Cerebellar cortex (tissue), 1 donor: ENCODE measurements at regions not wholly inside any gene's neighbourhood (a gene's known extent, or its start where the extent isn't known, plus 50 kb on each side); places are given as distances from the start of the nearest gene placed in this dataset.

ENCODE experiments used
- DNase-seq: peaks from one replicate; pipeline ENCODE4 v3.0.0-alpha.2; 2015; ENCODE audit warnings: low spot score

DNA sequence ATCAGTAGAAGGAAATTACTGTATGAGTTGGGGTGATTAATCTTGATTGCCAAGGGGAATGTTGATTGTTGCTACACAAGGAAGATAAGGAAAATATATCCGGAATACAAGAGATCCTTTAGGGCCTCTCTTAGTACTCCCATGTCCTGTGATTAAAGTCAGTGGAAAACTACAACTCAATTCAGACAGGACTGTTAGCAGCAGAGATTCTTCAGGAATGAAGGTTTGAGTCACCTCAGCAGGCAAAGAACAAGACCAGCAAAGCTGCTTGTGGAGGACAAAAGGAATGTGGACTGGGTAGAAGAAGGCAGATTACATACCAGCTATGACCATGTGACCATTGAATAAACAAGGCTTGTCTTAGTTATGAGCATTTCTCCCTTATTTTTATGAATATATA lies 478.2 kb downstream of the BUD13 start:
- DNase-seq, result no peak

- no peak for DNase-seq
Measured at GRCh38 chr11:116287866-116288265, 484.9 kb downstream of the BUD13 start.

DNA sequence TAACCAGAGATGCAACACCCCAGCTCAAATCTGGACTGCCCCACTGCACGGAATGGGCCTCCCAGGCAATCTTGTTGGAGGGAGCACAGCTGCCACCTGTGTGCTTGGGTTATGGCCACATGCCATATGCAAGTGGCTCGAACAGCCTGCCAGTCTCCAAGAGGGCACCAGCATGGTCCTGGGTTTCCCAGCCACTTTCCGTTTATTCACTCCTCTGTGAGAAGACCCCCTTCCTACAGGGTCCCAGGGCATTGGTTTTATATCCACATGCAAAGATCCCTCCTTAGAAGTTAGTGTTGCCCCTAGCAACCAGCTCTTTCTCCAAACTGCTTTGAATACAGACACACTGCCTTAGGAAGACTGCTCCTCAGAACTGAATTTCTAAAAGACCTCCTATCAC lies 487.8 kb downstream of the BUD13 start:
- DNase-seq, result no peak

- DNase-seq, result no peak
Measured at GRCh38 chr11:116283300-116283699, 489.5 kb downstream of the BUD13 start.

- DNase-seq, result no peak
Measured at GRCh38 chr11:116282481-116282880, 490.3 kb downstream of the BUD13 start.

GRCh38 chr11:116281173-116282160 lies 491.3 kb downstream of the BUD13 start:
- no peak for DNase-seq

DNA sequence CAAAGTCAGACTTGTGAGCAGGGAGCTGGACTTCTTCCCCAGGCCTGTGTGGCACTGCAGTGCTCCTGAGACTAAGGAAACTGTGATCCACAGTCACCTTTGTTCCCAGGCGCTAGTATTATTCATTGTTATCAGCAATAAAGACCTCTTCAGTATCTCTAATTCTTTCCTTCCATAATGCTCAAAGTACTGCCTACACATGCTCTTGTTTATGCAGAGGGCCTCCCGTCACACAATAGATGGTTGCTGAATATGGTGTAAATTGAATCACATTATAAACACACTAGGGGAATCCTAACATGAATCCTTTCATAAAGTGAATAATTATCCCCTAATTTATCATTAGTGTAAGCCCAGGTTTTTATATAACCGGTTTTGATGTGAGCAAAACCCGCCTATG lies 493.3 kb downstream of the BUD13 start:
- no peak for DNase-seq

GRCh38 chr11:116278076-116278475 lies 494.7 kb downstream of the BUD13 start:
- no peak for DNase-seq

DNA sequence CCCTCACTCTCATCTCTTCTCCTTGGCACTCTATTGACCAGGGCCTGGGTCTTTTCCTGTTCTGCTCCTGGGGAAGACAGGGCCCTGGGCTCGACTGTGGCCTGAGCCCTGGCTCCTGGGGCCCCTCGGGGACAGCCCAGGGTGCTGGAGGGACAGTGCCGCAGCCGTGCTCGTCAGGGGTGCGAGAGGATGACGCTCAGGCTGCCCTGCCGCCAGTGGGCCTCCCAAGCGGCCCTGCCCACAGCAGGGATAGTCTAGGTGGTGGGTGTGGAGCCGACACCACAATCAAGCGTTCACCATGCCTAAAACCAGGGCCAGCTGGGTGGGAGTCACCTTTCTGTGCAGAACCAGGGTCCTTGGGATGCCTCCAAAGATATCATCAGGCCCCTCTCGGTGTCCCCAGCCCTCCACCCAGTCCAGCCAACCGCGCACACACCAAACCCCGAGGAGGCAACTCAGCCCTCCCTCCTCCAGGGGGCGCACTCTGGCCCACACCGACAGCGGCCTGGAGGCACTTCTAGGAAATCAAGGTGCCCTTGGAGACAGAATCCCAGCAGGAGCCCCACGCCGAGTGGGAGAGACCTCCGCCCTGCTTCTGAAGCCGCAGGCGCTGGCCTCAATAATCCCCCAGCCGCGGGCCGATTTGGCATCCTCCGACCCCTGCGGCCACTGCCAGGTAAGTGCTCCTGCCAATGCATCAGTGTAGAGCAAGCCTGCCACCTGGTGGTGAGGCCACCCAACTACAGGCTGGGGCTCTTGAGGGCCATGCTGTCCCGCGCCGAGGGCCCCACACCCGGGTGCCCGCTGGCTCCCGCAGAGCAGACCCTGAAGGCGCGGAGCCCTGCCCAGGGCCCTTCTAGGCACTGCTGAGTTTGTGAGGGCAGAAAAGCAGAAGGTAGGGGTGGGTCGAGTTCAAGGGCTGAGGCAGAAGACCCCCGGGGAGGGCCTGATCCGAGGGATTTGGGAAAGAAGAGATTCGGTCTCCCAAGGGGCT lies 496.4 kb downstream of the BUD13 start:
- DNase-seq, result peak; percentile 70

GRCh38 chr11:116275635-116276034 lies 497.2 kb downstream of the BUD13 start:
- DNase-seq, result no peak

DNA sequence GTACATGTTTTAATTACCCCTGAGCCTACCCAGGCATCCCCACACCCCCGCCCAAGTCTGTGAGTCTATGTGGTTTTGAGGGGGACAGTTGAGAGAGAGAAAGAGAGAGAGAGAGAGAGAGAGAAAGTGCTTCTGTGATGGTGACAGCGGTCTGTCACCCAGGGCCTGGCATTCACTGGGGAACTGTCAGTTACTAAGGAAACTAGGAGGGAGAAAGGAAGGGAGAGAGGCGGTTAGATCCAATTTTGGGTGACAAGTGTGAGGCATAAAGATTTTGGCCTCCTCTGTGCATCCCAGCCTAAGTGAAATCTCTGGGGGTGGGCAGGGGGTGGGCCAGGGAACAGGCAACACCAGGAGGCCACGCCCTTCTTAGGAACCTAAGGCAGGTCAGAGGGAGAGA lies 498.3 kb downstream of the BUD13 start:
- DNase-seq, result no peak

DNA sequence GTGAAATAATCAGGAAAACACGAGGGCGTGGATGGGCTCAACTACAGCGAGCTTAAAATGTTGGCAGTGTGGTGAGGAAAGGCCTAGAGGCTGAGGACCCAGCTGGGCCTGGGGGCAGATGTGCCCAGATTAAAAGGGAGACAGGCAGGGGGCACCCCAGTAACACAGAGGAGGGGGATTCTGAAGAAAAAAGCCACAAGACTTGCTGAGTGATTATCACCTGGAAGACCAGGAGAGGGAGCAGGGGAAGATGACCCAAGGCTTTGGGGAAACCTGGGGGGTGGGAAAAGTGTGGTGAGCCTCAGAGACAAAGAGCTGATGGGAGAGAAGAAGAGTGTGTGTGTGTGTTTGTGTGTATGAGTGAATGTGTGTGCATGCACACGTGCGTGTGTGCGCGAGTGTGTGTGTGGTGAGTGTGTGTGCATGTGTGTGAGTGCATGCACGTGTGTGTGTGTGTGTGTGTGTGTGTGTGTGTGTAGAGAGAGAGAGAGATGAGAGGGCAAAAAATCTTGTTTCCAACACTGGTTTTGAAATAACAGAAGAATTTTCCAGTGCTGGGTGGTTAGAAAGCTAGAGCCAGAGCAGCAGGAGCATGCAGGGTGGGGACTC lies 500.5 kb downstream of the BUD13 start:
- no peak for DNase-seq

DNA sequence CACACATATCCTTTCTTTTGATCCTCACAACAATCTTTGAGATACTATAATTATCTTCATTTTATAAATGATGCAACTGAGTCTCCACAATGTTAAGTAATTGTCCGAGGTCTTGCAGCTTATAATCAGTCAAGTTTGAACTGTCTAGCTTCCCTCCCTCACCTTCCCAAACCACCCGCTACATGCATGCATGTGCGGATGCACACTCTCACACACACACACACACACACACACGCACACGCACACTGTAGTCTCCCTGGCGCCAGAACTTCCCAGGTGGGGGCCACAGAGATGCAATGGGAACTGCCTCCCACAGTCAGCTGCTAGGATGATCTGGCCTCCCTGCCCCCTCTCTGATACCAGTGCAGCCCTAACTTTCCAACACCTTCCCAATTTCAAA lies 501.3 kb downstream of the BUD13 start:
- DNase-seq, result no peak

- no peak for DNase-seq
Measured at GRCh38 chr11:116267146-116267545, 505.6 kb downstream of the BUD13 start.

DNA sequence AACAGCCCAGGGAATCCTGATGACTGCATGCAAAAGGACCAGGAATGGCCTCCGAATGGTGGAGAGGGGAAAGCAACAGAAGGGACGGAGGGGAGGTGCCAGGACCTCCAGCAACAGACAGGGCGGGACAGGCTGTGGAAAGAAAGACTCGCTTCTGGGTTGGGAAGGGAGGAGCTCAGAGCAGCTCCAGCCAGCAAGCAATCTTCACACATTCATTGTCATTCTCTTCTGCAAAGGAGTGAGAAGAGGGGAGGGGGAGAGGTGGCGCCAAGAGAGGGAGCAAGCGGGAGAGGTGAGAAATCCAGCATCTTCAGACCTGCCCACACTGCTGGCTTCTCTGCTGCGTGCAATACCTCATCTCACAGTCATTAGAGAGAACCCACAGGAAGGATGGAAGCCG lies 509.0 kb downstream of the BUD13 start:
- no peak for DNase-seq

- no peak for DNase-seq
Measured at GRCh38 chr11:116263019-116263418, 509.8 kb downstream of the BUD13 start.

DNA sequence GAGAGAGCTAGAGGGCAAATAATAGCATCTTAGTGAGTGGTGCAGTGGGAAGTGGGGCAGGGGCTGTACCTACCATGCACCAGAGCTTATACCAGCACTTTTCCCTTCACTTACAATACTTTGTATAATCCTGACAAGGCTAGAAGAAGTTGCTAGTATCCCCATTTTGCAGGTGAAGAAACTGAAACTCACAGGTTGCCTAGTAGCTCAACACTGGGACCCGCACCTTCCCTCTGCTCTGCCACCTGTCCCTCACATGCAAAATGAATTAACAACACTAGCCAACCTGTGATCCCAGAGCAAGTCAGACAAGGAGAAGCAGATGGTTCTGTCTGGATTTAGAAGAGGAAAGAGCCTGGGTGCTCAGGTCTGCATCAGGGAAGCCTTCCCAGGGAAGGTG lies 510.4 kb downstream of the BUD13 start:
- DNase-seq, result no peak

DNA sequence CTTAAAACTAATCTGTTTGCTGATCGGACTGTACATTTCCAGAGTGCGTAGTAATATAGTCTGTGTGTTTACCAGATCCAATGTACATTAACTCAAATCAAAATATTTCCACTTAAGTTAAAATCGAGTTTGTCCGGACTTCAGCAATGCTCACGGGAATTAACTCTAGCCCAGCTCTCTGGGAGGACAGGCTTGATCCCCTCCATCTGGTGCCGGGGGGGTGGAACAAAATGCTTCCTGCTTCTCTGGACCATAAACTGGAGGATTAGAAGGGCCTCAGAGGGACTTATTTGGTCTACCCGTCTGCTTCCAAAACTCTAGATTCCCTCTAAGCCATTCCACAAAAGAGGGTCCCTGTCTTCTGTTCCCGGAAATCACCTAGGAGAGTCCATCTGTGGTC lies 511.2 kb downstream of the BUD13 start:
- no peak for DNase-seq

- DNase-seq, result no peak
Measured at GRCh38 chr11:116258821-116259220, 514.0 kb downstream of the BUD13 start.

- DNase-seq, result no peak
Measured at GRCh38 chr11:116257883-116258282, 514.9 kb downstream of the BUD13 start.

GRCh38 chr11:116257092-116257491 lies 515.7 kb downstream of the BUD13 start:
- no peak for DNase-seq

DNA sequence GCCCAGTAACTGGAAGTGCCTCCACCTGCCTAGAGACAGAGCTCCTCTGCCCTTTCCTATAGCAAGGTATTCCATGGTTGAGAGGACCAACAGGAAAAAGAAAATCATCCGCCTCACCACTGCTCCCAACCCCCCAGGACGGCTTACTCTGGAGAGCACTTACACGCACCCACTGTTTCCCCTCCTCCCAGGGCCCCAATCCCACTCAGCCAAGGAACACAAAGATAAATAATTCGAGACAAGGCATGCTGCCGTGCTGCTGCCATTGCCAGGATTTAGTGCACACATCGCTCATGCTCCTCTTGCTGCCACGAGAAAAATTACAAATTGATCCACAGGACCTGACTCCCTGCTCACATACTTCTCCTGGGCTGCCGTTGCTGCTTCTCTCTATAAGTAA lies 516.6 kb downstream of the BUD13 start:
- DNase-seq, result no peak
